Raji (cell line): ENCODE measurements at regions not wholly inside any gene's neighbourhood (a gene's known extent, or its start where the extent isn't known, plus 50 kb on each side); places are given as distances from the start of the nearest gene placed in this dataset.

Source experiments
- POLR2A ChIP-seq: IDR thresholded peaks from 2 replicates; pipeline ENCODE4 v1.6.1; 2011; ENCODE audit warnings: low read depth, low read length, control low read depth; ENCODE audit not compliant: insufficient read depth

DNA sequence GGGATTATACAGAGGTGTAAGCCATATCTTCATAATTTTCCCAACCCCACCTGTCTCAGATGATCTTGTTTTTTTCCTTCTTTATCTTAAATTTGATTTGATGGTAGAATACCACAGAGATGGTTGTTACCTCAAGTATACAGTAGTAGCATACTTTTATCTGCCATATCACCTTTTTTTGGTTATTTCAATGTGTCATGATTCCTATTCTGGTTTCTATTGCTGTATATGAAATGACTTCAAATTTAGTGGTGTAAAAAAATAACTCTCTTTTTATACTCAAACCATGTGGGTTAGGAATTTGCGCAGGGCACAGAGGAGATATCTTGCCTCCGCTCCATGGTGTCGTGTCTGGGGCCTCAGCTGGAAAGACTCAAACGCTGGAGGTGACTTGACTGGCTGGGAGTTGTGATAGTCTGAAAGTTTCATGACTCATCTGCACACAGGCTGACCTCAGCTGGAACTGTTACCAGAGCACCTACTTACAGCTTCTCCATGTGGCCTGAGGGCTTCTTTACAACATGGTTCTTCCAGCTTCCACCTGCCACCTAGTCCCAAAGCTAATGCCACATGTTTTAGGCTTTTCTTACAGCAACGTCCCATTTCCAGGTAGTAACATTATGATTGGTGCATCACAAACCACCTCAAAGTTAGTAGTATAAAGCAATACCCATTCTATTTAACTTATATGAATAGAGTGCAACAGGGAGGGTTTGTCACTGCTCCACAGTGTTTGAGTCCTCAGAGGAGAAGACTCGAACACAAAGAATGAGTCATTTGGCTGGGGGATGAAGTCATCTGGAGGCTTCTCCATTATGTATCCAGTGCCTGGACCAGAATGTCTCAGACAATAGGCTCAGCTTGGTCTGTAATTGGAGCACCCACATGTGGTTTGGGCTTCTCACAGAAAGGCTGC, 82.3 kb upstream of the XPO1 start:
- no peak for TF ChIP-seq POLR2A

DNA sequence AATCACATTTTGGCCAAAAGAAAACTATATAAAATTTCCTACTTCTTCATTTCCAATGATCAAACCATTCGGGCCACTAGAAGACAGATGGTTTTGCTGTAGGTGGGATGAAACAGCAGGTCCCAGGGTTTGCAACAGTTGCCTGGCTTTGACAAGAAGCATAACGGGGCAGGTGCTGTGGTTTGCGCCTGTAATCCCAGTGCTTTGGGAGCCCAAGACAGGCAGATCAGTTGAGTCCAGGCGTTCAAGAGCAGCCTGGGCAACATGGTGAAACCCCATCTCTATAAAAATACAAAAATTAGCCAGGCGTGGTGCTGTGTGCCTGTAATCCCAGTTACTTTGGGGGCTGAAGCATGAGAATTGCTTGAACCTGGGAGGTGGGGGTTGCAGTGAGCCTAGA, 81.4 kb upstream of the XPO1 start:
- no peak for TF ChIP-seq POLR2A

DNA sequence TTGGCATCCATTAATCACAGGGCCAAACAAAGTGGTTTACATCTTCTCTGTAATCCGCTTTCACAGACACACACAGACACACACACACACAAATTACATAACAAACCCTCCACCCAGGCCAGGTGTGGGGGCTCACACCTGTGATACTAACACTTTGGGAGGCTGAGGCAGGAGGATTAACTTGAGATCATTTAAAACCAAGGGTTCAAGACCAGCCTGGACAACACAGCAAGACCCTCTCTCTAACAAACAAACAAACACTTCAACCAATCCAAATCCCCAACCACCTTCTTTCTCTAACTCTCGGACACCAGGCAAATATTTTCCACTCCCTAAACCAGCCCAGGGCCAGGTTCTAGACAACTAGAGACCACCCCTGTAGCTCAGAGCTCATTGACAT, 79.5 kb upstream of the XPO1 start:
- TF ChIP-seq POLR2A = no peak

DNA sequence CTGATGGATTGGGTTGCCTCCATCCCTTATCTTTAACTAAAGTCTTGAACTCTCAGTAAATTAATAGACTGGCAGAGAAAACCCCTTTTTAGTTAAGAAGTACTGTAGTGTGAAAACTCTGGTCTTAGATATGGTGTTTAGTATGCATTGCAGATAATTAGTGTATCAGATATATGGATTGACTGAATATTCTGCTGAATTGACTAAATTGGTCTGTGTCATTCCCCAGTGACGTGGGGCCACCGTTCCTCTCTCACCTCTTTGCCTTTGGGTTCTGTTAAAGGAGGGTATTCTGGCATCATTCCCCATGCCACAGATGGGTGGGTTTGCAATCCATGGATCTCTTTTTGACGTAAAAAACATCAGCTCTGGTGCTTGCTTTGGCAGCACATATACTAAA, 67.1 kb upstream of the XPO1 start:
- TF ChIP-seq POLR2A = no peak

DNA sequence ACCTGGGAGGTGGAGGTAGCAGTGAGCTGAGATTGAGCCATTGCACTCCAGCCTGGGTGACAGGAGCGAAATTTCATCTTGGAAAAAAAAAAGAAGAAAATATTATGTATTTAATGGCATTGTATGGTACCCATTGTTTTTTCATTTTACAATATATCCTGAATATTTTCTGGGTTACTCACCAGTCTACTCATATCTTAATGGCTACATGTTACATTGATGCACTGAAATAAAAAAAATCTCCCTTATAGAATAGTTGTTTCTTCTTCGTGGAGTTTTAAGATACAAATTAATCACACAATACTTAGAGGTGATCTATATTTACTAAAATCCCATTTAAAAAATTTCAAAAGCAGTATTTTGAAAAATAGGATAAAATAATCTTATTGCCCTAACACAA, 66.3 kb upstream of the XPO1 start:
- no peak for TF ChIP-seq POLR2A

DNA sequence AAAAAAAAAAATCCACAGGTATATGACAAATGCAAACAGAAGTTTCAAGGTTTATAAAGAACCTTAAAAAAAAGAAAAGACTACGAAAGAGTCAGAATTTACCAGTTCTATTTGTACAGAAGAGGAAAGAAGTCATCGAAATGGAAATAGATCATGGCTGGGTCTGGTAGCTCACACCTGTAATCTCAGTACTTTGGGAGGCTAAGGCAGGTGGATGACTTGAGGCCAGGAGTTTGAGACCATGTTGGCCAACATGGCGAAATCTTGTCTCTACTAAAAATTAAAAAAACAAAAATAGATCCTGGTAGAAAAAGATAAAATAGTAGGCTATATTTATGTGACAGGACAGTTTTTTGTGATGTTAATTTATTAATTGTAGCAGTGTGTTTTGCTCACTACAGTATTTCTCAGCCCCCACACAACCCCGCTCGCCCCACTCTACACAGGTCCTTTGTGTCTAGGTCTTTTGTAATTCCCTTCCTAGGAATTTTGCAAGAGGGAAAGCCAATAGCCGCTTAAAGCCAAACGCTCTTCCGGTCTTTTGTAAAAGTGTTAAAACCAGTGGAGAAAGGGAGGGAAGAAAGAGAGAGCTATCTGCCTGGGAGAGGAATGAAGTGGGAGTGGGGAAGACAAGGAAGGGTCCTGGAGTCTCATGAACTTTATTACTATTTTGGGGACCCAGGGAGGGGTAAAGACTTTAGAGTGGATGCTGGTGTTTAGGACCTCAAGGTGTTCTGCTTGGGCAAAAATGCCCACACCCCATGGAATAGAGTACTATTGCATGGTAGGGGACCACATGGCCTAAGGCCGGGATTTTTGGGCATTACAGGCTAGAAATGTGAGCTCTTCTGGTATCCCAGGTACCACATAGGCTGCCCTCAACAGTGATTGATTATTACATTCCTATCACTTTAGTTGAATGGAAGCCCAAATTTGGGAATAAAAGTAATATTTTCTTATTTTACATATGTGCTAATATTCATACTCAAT, 59.4 kb upstream of the XPO1 start:
- no peak for TF ChIP-seq POLR2A

DNA sequence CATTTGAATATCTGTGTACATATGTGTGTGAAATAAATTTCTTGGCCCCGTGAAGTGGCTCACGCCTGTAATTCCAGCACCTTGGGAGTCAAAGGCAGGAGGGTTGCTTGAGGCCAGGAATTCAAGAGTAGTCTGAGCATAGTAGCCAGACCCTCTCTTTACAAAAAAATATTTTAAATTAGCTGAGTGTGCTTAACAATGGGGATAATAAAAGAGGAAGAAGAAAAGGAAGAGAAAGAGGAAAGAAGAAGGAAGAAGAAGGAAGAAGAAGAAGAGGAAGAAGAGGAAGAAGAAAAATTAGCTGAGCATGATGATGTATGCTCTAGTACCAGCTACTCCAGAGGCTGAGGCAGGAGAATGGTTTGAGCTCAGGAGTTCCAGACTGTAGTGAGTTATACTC, 52.1 kb upstream of the XPO1 start:
- TF ChIP-seq POLR2A = no peak

DNA sequence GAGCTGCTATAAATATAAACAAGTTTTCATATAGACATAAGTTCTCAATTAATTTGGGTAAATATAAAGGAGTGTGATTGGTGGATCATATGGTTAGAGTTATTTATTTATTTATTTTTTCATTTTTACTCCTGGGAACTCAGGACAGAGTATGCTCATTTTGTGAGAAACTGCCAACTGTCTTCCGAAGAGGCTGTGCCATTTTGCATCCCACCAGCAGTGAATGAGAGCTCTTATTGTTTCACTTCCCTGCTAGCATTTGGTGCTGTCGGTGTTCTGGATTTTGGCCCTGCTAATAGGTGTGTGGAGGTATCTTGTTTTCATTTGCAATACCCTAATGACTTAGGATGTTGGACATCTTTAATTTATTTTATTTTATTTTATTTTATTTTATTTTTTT, 50.4 kb upstream of the XPO1 start:
- TF ChIP-seq POLR2A = no peak
